WTC11 (cell line): ENCODE measurements at regions not wholly inside any gene's neighbourhood (a gene's known extent, or its start where the extent isn't known, plus 50 kb on each side); places are given as distances from the start of the nearest gene placed in this dataset.

Experiments
- ATAC-seq: fragments of 200-7000 bp; cut with Tn5 transposase; 2 replicates; pipeline ENCODE4 v1.10.0; 2021; ENCODE audit warnings: mild to moderate bottlenecking, moderate library complexity
- CTCF ChIA-PET: fragments of 300-600 bp; sonication (Branson Sonifier 250); formaldehyde crosslinking; loops from one replicate; lab custom pipeline; 2021; ENCODE audit warnings: antibody characterized with exemption; lab: Charles Lee
- POLR2A ChIA-PET: fragments of 350-600 bp; sonication (Branson Sonifier 250); formaldehyde crosslinking; loops from one replicate; lab custom pipeline; 2021; ENCODE audit warnings: antibody characterized with exemption; lab: Charles Lee
- DNase-seq: peaks from one replicate; pipeline ENCODE4 v3.0.0; 2021; ENCODE audit warnings: low spot score
- H3K27ac Mint-ChIP-seq: 2 replicates; pipeline ENCODE4 v1.8.0; 2021; ENCODE audit warnings: mixed read lengths
- H3K27me3 Mint-ChIP-seq: 2 replicates; pipeline ENCODE4 v1.8.0; 2021; ENCODE audit warnings: low read depth, mild to moderate bottlenecking, moderate library complexity, mixed read lengths
- H3K36me3 Mint-ChIP-seq: 2 replicates; pipeline ENCODE4 v1.8.0; 2021; ENCODE audit warnings: mixed read lengths
- H3K4me1 Mint-ChIP-seq: 2 replicates; pipeline ENCODE4 v1.8.0; 2022; ENCODE audit warnings: mixed read lengths
- H3K4me3 Mint-ChIP-seq: 2 replicates; pipeline ENCODE4 v1.8.0; 2021; ENCODE audit warnings: mild to moderate bottlenecking, moderate library complexity, mixed read lengths
- H3K9me3 Mint-ChIP-seq: 2 replicates; pipeline ENCODE4 v1.8.0; 2021; ENCODE audit warnings: mixed read lengths
- CREB1 ChIP-seq: sonication (generic); formaldehyde crosslinking; IDR thresholded peaks from 2 replicates; pipeline ENCODE4 v1.8.0; 2023; ENCODE audit warnings: mild to moderate bottlenecking, missing genetic modification reagents
- CREM ChIP-seq: sonication (generic); formaldehyde crosslinking; IDR thresholded peaks from 2 replicates; pipeline ENCODE4 v1.8.1; 2022; ENCODE audit warnings: mild to moderate bottlenecking, missing genetic modification reagents, moderate library complexity
- CTCF ChIP-seq: fragments of 200-600 bp; IDR thresholded peaks from 2 replicates; pipeline ENCODE4 v1.8.0; 2022; ENCODE audit warnings: antibody characterized with exemption
- FOXP4 ChIP-seq: sonication (generic); formaldehyde crosslinking; IDR thresholded peaks from 2 replicates; pipeline ENCODE4 v1.8.0; 2022; ENCODE audit warnings: mild to moderate bottlenecking, missing genetic modification reagents
- JAZF1 ChIP-seq: fragments of 250-450 bp; sonication (Bioruptor Pico); IDR thresholded peaks from 2 replicates; pipeline ENCODE4 v1.9.0; 2021; ENCODE audit warnings: moderate library complexity, mild to moderate bottlenecking, inconsistent platforms
- MLX ChIP-seq: sonication (generic); formaldehyde crosslinking; IDR thresholded peaks from 2 replicates; pipeline ENCODE4 v1.8.1; 2023; ENCODE audit warnings: mild to moderate bottlenecking, missing genetic modification reagents, moderate library complexity
- SP1 ChIP-seq: sonication (generic); formaldehyde crosslinking; conservative IDR thresholded peaks from 2 replicates; pipeline ENCODE4 v1.8.1; 2022; ENCODE audit warnings: missing genetic modification reagents
- TEAD4 ChIP-seq: sonication (generic); formaldehyde crosslinking; IDR thresholded peaks from 2 replicates; pipeline ENCODE4 v1.8.0; 2022; ENCODE audit warnings: mild to moderate bottlenecking, missing genetic modification reagents
- ZNF138 ChIP-seq: sonication (generic); formaldehyde crosslinking; conservative IDR thresholded peaks from 2 replicates; pipeline ENCODE4 v1.8.1; 2022; ENCODE audit warnings: mild to moderate bottlenecking, moderate library complexity, missing genetic modification reagents
- ZNF317 ChIP-seq: sonication (generic); formaldehyde crosslinking; IDR thresholded peaks from 2 replicates; pipeline ENCODE4 v1.8.1; 2023; ENCODE audit warnings: low read depth, mild to moderate bottlenecking, moderate library complexity, missing genetic modification reagents, borderline replicate concordance
- ZNF532 ChIP-seq: fragments of 250-450 bp; sonication (Bioruptor Pico); IDR thresholded peaks from 2 replicates; pipeline ENCODE4 v1.9.0; 2021; ENCODE audit warnings: mild to moderate bottlenecking, borderline replicate concordance
- ZNF671 ChIP-seq: fragments of 250-450 bp; sonication (Bioruptor Pico); IDR thresholded peaks from 2 replicates; pipeline ENCODE4 v1.8.0; 2021; ENCODE audit warnings: mild to moderate bottlenecking
- ZSCAN18 ChIP-seq: fragments of 250-450 bp; sonication (Bioruptor Pico); IDR thresholded peaks from 2 replicates; pipeline ENCODE4 v2.1.2; 2022; ENCODE audit warnings: mild to moderate bottlenecking, moderate library complexity
- TF ChIP-seq, protein P1 (sequence below): fragments of 250-450 bp; sonication (Bioruptor Pico); conservative IDR thresholded peaks from 2 replicates; pipeline ENCODE4 v1.9.0; 2021; ENCODE audit warnings: mild to moderate bottlenecking
- TF ChIP-seq, protein P2 (sequence below): fragments of 250-450 bp; sonication (Bioruptor Pico); IDR thresholded peaks from 2 replicates; pipeline ENCODE4 v1.8.0; 2021; ENCODE audit warnings: mild to moderate bottlenecking

- Mint-ChIP-seq H3K27me3 (peaks cover 10% of the 10 kb centered on the region), H3K4me1 (peaks cover 20% of the 10 kb centered on the region), H3K36me3 (no peaks in the 10 kb centered on the region), H3K4me3 (no peak overlapping the region), H3K27ac (no peak overlapping the region), H3K9me3 (no peaks in the 10 kb centered on the region)
- ChIA-PET POLR2A (no interaction called here), CTCF (no interaction called here)
- no peak for DNase-seq
- ATAC-seq: no peak
- no peak for TF ChIP-seq FOXP4
- TF ChIP-seq ZNF671 (CRISPR knock-in tag): no peak
- no peak for TF ChIP-seq CREM (CRISPR knock-in tag)
- TF ChIP-seq SP1 (CRISPR knock-in tag): no peak
- no peak for TF ChIP-seq MLX (CRISPR knock-in tag)
- no peak for TF ChIP-seq ZNF138
- TF ChIP-seq ZNF532 (CRISPR knock-in tag): no peak
- no peak for TF ChIP-seq ZSCAN18 (CRISPR knock-in tag)
- TF ChIP-seq TEAD4: no peak
- TF ChIP-seq JAZF1 (CRISPR knock-in tag): no peak
- TF ChIP-seq, protein P1, sequence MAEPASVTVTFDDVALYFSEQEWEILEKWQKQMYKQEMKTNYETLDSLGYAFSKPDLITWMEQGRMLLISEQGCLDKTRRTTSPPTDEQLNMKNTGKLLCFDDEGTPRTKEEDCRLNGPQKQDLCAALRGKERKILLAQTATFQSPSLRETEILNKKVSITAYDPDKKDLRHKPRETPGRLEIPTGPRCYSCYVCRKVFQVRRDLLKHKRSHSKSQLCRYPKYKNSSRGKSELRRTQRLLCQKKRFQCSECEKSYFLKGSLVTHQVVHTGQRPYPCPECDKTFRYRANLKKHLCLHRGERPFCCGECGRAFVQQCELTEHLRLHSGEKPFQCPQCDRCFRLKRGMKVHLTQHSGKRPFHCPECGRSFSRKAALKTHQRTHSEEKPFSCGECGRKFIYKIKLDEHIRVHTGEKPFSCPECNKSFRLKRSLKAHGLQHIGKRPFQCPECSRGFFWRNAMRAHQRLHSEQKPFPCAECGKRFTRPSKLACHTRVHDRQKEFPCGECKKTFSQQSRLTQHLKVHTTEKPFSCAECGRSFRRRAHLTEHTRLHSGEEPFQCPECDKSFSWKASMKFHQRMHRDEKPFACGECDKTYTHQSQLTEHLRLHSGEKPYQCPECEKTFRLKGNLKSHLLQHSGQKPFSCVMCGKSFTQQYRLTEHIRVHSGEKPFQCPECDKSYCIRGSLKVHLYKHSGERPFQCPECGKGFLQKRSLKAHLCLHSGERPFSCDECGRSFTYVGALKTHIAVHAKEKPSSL (CRISPR knock-in tag): no peak
- TF ChIP-seq, protein P2, sequence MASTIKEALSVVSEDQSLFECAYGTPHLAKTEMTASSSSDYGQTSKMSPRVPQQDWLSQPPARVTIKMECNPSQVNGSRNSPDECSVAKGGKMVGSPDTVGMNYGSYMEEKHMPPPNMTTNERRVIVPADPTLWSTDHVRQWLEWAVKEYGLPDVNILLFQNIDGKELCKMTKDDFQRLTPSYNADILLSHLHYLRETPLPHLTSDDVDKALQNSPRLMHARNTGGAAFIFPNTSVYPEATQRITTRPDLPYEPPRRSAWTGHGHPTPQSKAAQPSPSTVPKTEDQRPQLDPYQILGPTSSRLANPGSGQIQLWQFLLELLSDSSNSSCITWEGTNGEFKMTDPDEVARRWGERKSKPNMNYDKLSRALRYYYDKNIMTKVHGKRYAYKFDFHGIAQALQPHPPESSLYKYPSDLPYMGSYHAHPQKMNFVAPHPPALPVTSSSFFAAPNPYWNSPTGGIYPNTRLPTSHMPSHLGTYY (CRISPR knock-in tag): no peak
- TF ChIP-seq ZNF317: no peak
- no peak for TF ChIP-seq CTCF
- TF ChIP-seq CREB1: no peak
Observed at GRCh38 chrX:112935029-112935428, 94.4 kb upstream of the AMOT start.
